ENCODE measurements at regions not wholly inside any gene's neighbourhood (a gene's known extent, or its start where the extent isn't known, plus 50 kb on each side); places are given as distances from the start of the nearest gene placed in this dataset.
"Not testable (repeated sequence)": the region's sequence is repeated elsewhere in the genome, so short reads cannot be mapped to it uniquely, and the experiment has no call there.

GRCh38 chr6:6750594-6751265, 162.2 kb downstream of the LY86 start:
- no peak for DNase-seq

GRCh38 chr6:6751266-6751596, 162.7 kb downstream of the LY86 start:
- DNase-seq: no peak

- no peak for DNase-seq
Observed at GRCh38 chr6:6751619-6752023, 163.1 kb downstream of the LY86 start.

- no peak for DNase-seq
Observed at GRCh38 chr6:6752129-6752528, 163.6 kb downstream of the LY86 start.

GRCh38 chr6:6753301-6753700, 164.8 kb downstream of the LY86 start:
- DNase-seq: no peak

- no peak for DNase-seq
Observed at GRCh38 chr6:6756526-6756925, 168.0 kb downstream of the LY86 start.

- DNase-seq: no peak
Observed at GRCh38 chr6:6758546-6758914, 170.0 kb downstream of the LY86 start.

- DNase-seq: no peak
Observed at GRCh38 chr6:6758915-6759654, 170.6 kb downstream of the LY86 start.

GRCh38 chr6:6760002-6760401, 171.5 kb downstream of the LY86 start:
- DNase-seq: no peak

GRCh38 chr6:6762566-6762965, 174.0 kb downstream of the LY86 start:
- not testable (repeated sequence) for DNase-seq

GRCh38 chr6:6764764-6765434, 176.4 kb downstream of the LY86 start:
- no peak for DNase-seq

GRCh38 chr6:6766230-6766905, 177.8 kb downstream of the LY86 start:
- no peak for DNase-seq

GRCh38 chr6:6769466-6769865, 180.9 kb downstream of the LY86 start:
- DNase-seq: no peak

GRCh38 chr6:6771224-6771945, 182.9 kb downstream of the LY86 start:
- no peak for DNase-seq

- no peak for DNase-seq
Observed at GRCh38 chr6:6771964-6772363, 183.4 kb downstream of the LY86 start.

GRCh38 chr6:6772751-6773150, 184.2 kb downstream of the LY86 start:
- no peak for DNase-seq

GRCh38 chr6:6775074-6775473, 186.6 kb downstream of the LY86 start:
- DNase-seq: no peak

- DNase-seq: no peak
Observed at GRCh38 chr6:6780231-6780630, 191.7 kb downstream of the LY86 start.

GRCh38 chr6:6781172-6781872, 192.8 kb downstream of the LY86 start:
- DNase-seq: no peak

- no peak for DNase-seq
Observed at GRCh38 chr6:6781873-6782227, 193.3 kb downstream of the LY86 start.

GRCh38 chr6:6783721-6784120, 195.2 kb downstream of the LY86 start:
- no peak for DNase-seq

- no peak for DNase-seq
Observed at GRCh38 chr6:6784514-6785162, 196.1 kb downstream of the LY86 start.

Data from activated T-cell treated with anti-CD3 and anti-CD28 coated beads, Interleukin-2, amount 50 U/mL, for 1 hour (primary cell).